Natural killer cell treated with Interleukin-12 subunit alpha and Interleukin-12 subunit beta and Interleukin-15 and Interleukin-18, amount 100 ng/mL, for 72 hours (primary cell): ENCODE measurements at regions not wholly inside any gene's neighbourhood (a gene's known extent, or its start where the extent isn't known, plus 50 kb on each side); places are given as distances from the start of the nearest gene placed in this dataset.

Experiments used
- ATAC-seq, 2 donors: fragments of 150-1000 bp; cut with Tn5 transposase in 1 of 2; sonication (Bioruptor Pico), chemical (Tn5 transposase) in 1 of 2; 2 replicates each; pipeline ENCODE4 v1.10.0; 2021
- DNase-seq: peaks from one replicate; pipeline ENCODE4 v3.0.0; 2022; ENCODE audit warnings: low spot score
- H3K27ac Mint-ChIP-seq, 2 donors: 1 replicate in 1 of 2; 2 replicates in 1 of 2; pipeline ENCODE4 v1.8.0; 2022; ENCODE audit warnings: mixed read lengths in 2 of 2, mild to moderate bottlenecking in 1 of 2, moderate library complexity in 1 of 2
- H3K27me3 Mint-ChIP-seq, 2 donors: 1 replicate in 1 of 2; 2 replicates in 1 of 2; pipeline ENCODE4 v1.8.0; 2022; ENCODE audit warnings: mixed read lengths in 2 of 2
- H3K36me3 Mint-ChIP-seq: one replicate; pipeline ENCODE4 v1.8.0; 2022; ENCODE audit warnings: mixed read lengths
- H3K4me1 Mint-ChIP-seq, 2 donors: 1 replicate in 1 of 2; 2 replicates in 1 of 2; pipeline ENCODE4 v1.8.0; 2022; ENCODE audit warnings: low read depth in 2 of 2, mixed read lengths in 2 of 2, mild to moderate bottlenecking in 1 of 2
- H3K4me3 Mint-ChIP-seq: one replicate; pipeline ENCODE4 v1.8.0; 2022; ENCODE audit warnings: mixed read lengths
- H3K9me3 Mint-ChIP-seq: 2 replicates; pipeline ENCODE4 v1.8.0; 2022; ENCODE audit warnings: mixed read lengths

DNA sequence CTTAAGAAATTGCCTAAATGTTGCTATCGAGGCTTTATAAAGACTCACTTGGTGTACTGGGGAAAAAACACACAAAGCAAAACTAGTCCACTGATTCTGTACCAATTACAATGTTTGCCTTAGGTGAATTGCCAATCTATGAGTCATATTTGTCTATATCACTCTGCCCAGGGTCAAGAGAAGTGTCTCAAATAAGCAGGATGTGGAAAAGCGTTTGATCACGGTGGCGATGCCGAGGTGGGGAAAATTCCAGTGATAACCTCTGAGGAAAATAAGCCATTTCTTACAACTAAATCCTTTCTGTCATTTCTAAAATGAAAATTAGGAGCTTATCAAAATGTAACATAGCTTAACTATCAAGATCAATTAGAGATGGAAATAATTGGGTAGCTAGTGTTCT, 148.6 kb upstream of the DIO3 start:
- no peaks in the 10 kb centered on the region for H3K36me3 Mint-ChIP-seq
- H3K27ac Mint-ChIP-seq = no peak overlapping the region
- ATAC-seq = no peak
- no peaks in the 10 kb centered on the region for H3K4me1 Mint-ChIP-seq
- no peaks in the 10 kb centered on the region for H3K9me3 Mint-ChIP-seq
- no peak overlapping the region for H3K4me3 Mint-ChIP-seq
- peaks cover 31 to 61% of the 10 kb centered on the region in 2 donors for H3K27me3 Mint-ChIP-seq
- no peak for DNase-seq

DNA sequence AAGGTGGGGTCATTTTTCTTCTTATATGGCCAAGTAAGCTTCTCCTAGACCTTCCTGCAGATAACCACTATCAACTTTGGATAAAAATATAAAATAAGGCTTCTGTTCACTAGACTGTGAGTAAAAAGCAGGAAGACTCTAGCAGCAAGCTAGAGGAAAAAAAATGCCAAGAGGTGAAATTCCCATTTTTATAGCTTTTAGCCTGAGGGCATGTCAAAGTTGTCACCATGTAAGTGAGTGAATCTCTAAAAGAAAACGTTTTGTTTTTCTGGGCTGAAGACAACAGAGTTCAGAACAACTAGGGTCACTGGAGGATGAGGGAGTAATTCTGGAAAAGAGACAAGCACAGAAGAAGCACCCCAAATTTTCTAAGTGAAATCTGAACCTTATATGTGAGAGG, 143.9 kb upstream of the DIO3 start:
- peaks cover 31 to 75% of the 10 kb centered on the region in 2 donors for H3K27me3 Mint-ChIP-seq
- no peaks in the 10 kb centered on the region for H3K36me3 Mint-ChIP-seq
- H3K9me3 Mint-ChIP-seq = no peaks in the 10 kb centered on the region
- no peak for DNase-seq
- H3K27ac Mint-ChIP-seq = no peak overlapping the region
- no peak for ATAC-seq
- H3K4me1 Mint-ChIP-seq = no peaks in the 10 kb centered on the region
- no peak overlapping the region for H3K4me3 Mint-ChIP-seq

DNA sequence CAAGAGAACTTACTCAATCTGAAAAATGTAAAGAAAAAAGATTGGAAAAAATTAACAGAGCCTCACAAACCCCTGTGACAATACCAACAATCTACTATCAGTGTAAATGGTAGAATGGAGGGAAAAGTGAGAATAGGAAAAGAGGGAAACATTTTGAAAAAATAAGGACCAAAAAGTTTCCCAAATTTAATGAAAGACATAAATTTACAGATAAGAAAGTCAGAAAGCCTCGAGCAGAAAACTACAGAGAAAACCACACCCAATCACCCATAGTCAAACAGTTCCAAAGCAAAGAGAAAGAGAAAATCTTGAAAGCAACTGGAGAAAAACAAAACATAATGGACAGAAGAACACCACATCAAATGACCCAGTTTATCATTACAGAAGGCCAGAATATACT, 142.7 kb upstream of the DIO3 start:
- H3K4me1 Mint-ChIP-seq = no peaks in the 10 kb centered on the region
- H3K36me3 Mint-ChIP-seq = no peaks in the 10 kb centered on the region
- H3K9me3 Mint-ChIP-seq = no peaks in the 10 kb centered on the region
- DNase-seq (no peak), ATAC-seq (no peak)
- no peak overlapping the region for H3K4me3 Mint-ChIP-seq
- peaks cover 29 to 64% of the 10 kb centered on the region in 2 donors for H3K27me3 Mint-ChIP-seq
- H3K27ac Mint-ChIP-seq = no peak overlapping the region

DNA sequence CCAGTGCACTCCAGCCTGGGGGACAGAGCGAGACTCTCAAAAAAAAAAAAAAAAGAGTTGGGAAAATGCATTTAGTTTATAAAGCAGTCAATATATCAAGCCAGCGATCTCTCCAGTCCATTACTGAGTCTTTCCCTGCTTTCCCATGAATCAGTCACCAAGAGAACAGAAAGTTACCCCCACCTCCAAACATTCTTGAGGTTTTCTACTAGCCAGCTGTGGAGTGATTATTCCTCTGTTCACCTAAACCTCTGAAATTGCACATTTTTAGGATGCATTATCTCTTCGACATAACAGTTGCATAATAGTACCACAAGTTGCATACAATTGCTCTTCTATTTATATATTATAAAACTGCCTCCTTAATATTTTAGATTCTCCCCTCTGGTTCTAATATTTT, 134.8 kb upstream of the DIO3 start:
- DNase-seq (no peak), ATAC-seq (no peak)
- no peaks in the 10 kb centered on the region for H3K4me1 Mint-ChIP-seq
- H3K9me3 Mint-ChIP-seq = peaks cover 4% of the 10 kb centered on the region
- H3K36me3 Mint-ChIP-seq = peaks cover 6% of the 10 kb centered on the region
- no peak overlapping the region for H3K27ac Mint-ChIP-seq
- no peak overlapping the region for H3K4me3 Mint-ChIP-seq
- peaks cover 39 to 61% of the 10 kb centered on the region in 2 donors for H3K27me3 Mint-ChIP-seq

DNA sequence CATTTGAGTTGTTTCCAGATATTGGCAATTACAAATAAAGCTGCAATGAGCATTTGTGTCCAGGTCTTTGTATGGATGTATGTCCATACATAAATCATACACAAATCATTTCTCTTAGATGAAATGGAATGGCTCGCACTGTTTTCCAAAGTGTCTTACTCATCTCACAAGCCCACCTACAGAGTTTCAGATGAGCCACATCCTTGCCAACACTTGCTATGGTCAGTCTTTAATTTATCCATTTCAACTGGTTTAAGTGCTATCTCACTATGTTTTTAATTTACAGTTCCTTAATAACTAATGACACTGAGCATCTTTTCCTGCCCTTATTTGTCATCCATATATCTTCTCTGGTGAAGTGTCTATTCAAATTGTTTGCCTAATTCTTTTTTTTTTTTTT, 132.9 kb upstream of the DIO3 start:
- ATAC-seq (no peak), DNase-seq (no peak)
- H3K27ac Mint-ChIP-seq = no peak overlapping the region
- no peak overlapping the region for H3K4me3 Mint-ChIP-seq
- peaks cover 6% of the 10 kb centered on the region for H3K36me3 Mint-ChIP-seq
- peaks cover 46 to 70% of the 10 kb centered on the region in 2 donors for H3K27me3 Mint-ChIP-seq
- peaks cover 4% of the 10 kb centered on the region for H3K9me3 Mint-ChIP-seq
- no peaks in the 10 kb centered on the region for H3K4me1 Mint-ChIP-seq

DNA sequence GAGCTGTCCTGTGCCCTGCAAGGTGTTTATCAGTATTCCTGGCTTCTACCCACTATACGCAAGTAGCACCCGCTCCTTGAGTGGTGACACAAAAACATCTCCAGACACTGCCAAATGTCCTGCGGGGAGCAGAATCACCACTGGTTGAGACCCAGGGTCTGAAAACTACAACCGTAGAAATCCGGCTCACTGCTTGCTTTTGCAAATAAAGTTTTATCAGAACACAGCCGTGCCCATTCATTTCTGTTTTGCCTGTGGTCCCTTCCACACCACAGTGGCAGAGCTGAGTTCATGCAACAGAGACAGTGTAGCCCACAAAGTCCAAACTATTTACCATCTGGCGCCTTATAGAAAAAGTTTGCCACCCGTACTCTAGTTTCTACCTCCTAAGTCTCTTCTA, 125.7 kb upstream of the DIO3 start:
- H3K27me3 Mint-ChIP-seq = peaks cover 39 to 41% of the 10 kb centered on the region in 2 donors
- no peak overlapping the region for H3K4me3 Mint-ChIP-seq
- no peaks in the 10 kb centered on the region for H3K36me3 Mint-ChIP-seq
- H3K27ac Mint-ChIP-seq = peak overlapping the region in 1 of 2 donors; percentile 45
- H3K4me1 Mint-ChIP-seq = no peaks in the 10 kb centered on the region
- DNase-seq (no peak), ATAC-seq (no peak)
- no peaks in the 10 kb centered on the region for H3K9me3 Mint-ChIP-seq

DNA sequence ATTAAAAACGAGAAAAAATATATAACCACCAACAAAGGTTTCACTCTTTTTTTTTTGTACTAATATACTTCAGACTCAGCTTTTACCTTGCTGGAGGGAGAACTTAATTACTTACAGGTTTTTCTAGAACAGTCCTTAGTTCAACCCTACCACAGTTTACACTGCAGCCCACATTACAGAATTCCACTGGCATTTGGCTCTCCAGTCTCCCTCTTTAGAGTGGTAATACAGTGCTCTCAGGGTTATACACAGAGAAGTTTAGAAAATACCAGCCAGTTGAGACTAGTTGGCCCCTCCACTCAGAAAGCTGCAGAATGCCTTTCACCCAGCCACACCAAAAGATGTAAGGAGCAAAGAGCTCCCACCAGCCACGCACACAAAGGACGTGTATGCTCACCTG, 122.3 kb upstream of the DIO3 start:
- Mint-ChIP-seq H3K27me3 (peaks cover 40 to 41% of the 10 kb centered on the region in 2 donors), H3K27ac (no peak overlapping the region), H3K4me3 (no peak overlapping the region), H3K9me3 (no peaks in the 10 kb centered on the region), H3K36me3 (no peaks in the 10 kb centered on the region), H3K4me1 (peaks cover 11 to 18% of the 10 kb centered on the region in 2 donors)
- ATAC-seq = no peak
- DNase-seq = no peak

DNA sequence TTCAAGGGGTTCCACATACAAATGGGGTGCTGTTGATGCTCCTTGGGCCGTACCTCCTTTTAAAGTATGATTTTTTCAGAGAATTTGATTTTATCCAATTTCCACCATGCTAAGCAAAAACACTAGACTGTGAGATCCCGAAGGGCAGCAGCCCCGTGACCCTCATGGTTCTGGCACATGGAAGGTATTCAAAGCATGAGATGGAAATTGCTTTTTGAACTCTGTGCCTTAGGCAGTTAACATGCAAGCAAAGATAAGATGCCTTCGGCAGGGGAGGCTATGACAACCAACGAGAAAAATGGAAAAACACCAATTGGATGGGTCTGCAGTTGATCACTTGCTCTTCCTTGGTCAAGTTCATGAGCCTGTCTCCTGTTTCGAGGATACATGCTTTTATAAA, 120.8 kb upstream of the DIO3 start:
- H3K4me1 Mint-ChIP-seq = peaks cover 11 to 20% of the 10 kb centered on the region in 2 donors
- ATAC-seq (no peak), DNase-seq (no peak)
- H3K36me3 Mint-ChIP-seq = peaks cover 5% of the 10 kb centered on the region
- H3K27ac Mint-ChIP-seq = peak overlapping the region in 1 of 2 donors; percentile 51
- H3K4me3 Mint-ChIP-seq = no peak overlapping the region
- peaks cover 42 to 49% of the 10 kb centered on the region in 2 donors for H3K27me3 Mint-ChIP-seq
- H3K9me3 Mint-ChIP-seq = no peaks in the 10 kb centered on the region

DNA sequence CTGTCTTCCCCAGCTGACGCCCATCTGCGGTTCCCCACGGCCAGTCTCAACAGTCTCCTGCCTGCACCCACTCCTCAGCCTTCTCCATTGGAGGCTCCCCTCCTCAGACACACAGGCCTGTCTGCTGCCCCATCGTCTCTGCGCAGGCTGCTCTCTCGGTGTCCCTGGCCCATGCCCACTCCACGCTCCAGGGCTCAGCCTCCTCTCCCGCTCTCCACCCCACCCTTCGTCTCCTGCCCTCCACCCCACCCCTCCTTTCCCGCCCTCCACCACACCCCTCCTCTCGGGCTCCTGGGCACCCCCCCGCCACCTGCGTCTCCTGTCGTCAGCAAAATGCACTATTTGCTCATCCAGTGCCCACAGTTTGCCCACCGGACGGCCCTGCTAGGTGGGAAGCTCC, 119.6 kb upstream of the DIO3 start:
- Mint-ChIP-seq H3K27ac (peak overlapping the region in 1 of 2 donors; percentile 51), H3K4me1 (peaks cover 11 to 20% of the 10 kb centered on the region in 2 donors), H3K27me3 (peaks cover 41 to 47% of the 10 kb centered on the region in 2 donors), H3K4me3 (no peak overlapping the region), H3K36me3 (peaks cover 5% of the 10 kb centered on the region), H3K9me3 (no peaks in the 10 kb centered on the region)
- ATAC-seq (no peak), DNase-seq (no peak)

DNA sequence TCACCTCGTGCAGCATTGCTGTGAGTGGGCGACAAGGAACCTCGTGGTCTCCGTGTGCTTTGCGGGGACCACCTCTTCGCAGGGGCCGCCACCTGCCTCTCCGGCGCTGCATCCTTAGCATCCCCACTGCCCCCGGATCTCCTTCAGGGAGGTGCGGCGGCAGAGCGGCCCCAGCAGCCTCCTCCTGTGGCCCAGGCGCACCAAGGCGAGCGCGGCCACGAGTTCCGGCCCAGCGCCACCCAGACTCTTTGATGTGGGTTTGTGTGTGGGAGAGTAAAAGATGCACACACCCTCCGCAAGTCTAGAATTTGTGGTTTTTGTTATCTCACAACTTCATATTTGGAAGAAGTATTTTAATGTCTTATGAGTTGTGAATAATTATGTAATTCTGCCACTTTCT, 118.8 kb upstream of the DIO3 start:
- peak overlapping the region in 1 of 2 donors; percentile 51 for H3K27ac Mint-ChIP-seq
- peaks cover 11 to 20% of the 10 kb centered on the region in 2 donors for H3K4me1 Mint-ChIP-seq
- H3K27me3 Mint-ChIP-seq = peaks cover 41 to 53% of the 10 kb centered on the region in 2 donors
- peak overlapping the region; percentile 15 for H3K4me3 Mint-ChIP-seq
- no peak for DNase-seq
- H3K36me3 Mint-ChIP-seq = peaks cover 5% of the 10 kb centered on the region
- ATAC-seq = peak; percentile 75
- no peaks in the 10 kb centered on the region for H3K9me3 Mint-ChIP-seq

DNA sequence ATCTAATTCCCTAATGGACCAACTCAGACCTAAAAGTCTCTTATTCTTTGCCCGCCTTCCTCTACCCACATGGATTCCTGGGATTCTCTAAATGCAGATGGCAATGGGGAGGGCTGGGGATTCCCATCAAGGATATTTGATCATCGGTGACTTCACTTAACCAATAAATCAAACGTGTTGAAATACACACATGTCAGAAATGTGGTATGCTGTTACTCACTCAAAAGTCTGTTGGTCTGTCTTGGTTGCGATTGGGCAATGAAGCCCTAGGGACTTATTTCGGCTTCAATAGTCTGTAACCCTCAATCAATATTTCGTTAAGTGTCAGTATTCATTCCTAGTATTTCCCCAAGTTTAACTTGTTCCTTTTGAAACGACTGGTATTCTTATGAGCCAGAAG, 117.2 kb upstream of the DIO3 start:
- DNase-seq = no peak
- H3K27me3 Mint-ChIP-seq = peaks cover 45 to 58% of the 10 kb centered on the region in 2 donors
- peaks cover 5% of the 10 kb centered on the region for H3K36me3 Mint-ChIP-seq
- ATAC-seq = no peak
- no peaks in the 10 kb centered on the region for H3K9me3 Mint-ChIP-seq
- H3K4me3 Mint-ChIP-seq = no peak overlapping the region
- peaks cover 11 to 20% of the 10 kb centered on the region in 2 donors for H3K4me1 Mint-ChIP-seq
- no peak overlapping the region for H3K27ac Mint-ChIP-seq

DNA sequence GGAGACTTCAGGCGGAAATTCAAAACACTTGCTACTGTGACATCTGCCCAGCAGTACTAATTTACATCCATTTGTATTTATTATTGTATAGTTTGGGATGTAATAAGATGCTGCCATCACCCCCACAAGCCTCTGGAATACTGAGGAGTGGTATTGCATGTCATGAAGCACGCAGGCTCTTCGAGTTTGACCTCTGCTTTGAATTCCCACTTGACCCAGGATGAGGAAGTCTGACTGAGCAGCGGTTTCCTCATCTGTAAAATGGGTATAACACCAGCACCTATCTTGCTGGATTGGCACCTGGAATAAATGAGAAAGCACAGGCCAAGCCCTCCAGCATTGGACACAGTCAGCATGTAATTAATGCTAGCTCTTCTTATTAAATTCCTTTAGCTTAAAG, 116.0 kb upstream of the DIO3 start:
- no peak for ATAC-seq
- peak overlapping the region in 1 of 2 donors; percentile 40 for H3K27ac Mint-ChIP-seq

DNA sequence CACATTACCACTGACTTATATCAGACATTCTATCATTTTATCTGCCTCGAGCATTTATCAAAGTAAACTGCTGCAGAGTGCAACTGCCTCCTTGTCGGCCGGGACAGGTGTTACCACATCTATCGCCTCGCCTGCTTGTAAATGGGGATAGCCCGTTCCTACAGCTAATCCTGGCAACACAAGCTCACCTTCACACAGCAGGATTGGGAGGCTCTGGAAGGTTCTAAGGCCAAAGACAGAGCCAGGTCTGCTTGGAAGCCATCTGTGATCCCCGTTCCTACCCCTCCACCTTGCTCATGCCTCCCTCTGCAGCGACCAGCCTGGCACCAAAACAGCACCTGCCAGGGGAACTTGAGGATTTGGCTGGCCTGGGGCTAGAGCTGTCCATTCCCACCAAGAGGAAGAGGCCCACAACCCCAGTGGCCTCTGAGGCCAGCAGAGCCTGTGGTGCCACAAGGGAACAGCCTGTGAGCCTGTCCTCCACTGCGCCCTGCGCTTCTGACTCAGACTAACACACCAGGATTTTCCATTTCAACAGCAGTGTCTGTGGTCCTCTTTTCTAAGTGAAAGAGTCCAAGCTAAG, 114.8 kb upstream of the DIO3 start:
- Mint-ChIP-seq H3K36me3 (peaks cover 5% of the 10 kb centered on the region), H3K4me1 (peaks cover 11 to 20% of the 10 kb centered on the region in 2 donors), H3K4me3 (no peak overlapping the region), H3K27me3 (peaks cover 45 to 78% of the 10 kb centered on the region in 2 donors), H3K9me3 (no peaks in the 10 kb centered on the region), H3K27ac (no peak overlapping the region)
- no peak for ATAC-seq
- DNase-seq = no peak

More for the DNA sequence above, 116.0 kb upstream of the DIO3 start:
- Mint-ChIP-seq H3K36me3 (peaks cover 5% of the 10 kb centered on the region), H3K4me1 (peaks cover 11 to 20% of the 10 kb centered on the region in 2 donors), H3K27me3 (peaks cover 45 to 70% of the 10 kb centered on the region in 2 donors), H3K9me3 (no peaks in the 10 kb centered on the region), H3K4me3 (no peak overlapping the region)
- no peak for DNase-seq

DNA sequence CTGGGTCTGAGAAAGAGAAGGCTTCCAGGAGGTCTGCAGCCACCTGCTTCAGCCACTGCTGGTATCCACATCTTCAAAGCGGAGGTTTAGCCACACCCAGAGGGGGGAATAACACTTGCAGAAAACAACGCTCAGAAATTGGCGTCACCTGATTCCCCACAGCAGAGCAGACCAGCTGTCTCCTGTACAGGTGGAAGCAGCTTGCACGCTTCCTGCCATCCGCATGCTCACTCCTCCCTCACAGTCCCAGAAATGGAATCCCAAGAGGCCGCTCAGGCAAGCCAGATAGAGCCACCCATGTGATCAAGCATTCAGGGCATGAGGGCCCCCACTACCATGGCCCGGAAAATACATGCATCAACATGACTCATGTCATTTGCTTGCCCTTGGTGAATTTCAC, 112.2 kb upstream of the DIO3 start:
- Mint-ChIP-seq H3K36me3 (peaks cover 5% of the 10 kb centered on the region), H3K27ac (no peak overlapping the region), H3K9me3 (no peaks in the 10 kb centered on the region), H3K4me1 (peaks cover 0 to under 1% of the 10 kb centered on the region in 2 donors), H3K27me3 (peaks cover 45 to 78% of the 10 kb centered on the region in 2 donors), H3K4me3 (no peak overlapping the region)
- DNase-seq = no peak
- ATAC-seq = no peak

DNA sequence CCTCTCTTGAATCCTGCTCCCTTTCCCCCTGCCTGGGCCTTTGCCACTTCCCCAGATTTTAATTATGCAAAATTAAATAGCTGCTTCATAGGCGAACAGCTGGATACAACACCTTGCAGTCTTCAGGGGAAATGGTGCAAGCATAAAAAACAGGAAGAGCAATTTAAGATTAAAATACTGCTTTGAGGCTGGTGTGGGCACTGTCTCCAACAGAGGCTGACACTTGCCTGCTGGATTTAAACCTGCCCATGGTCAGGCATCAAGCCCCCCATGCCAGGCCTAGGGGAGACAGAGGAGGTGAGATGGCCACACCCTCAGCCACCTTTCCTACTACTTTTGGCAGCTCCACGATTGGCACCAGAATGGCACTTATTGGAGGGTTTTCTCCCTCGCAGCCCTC, 110.1 kb upstream of the DIO3 start:
- DNase-seq (no peak), ATAC-seq (no peak)
- Mint-ChIP-seq H3K27me3 (peaks cover 55 to 86% of the 10 kb centered on the region in 2 donors), H3K27ac (no peak overlapping the region), H3K36me3 (no peaks in the 10 kb centered on the region), H3K4me3 (no peak overlapping the region), H3K9me3 (no peaks in the 10 kb centered on the region), H3K4me1 (no peaks in the 10 kb centered on the region)
